GM12872 (cell line): ENCODE measurements at regions not wholly inside any gene's neighbourhood (a gene's known extent, or its start where the extent isn't known, plus 50 kb on each side); places are given as distances from the start of the nearest gene placed in this dataset.

Experiments
- TF ChIP-seq, protein P1 (sequence below): IDR thresholded peaks from 3 replicates; pipeline ENCODE4 v1.5.1; 2011; ENCODE audit warnings: low read depth, mild to moderate bottlenecking, low read length, moderate library complexity; ENCODE audit not compliant: insufficient read depth

- TF ChIP-seq, protein P1, sequence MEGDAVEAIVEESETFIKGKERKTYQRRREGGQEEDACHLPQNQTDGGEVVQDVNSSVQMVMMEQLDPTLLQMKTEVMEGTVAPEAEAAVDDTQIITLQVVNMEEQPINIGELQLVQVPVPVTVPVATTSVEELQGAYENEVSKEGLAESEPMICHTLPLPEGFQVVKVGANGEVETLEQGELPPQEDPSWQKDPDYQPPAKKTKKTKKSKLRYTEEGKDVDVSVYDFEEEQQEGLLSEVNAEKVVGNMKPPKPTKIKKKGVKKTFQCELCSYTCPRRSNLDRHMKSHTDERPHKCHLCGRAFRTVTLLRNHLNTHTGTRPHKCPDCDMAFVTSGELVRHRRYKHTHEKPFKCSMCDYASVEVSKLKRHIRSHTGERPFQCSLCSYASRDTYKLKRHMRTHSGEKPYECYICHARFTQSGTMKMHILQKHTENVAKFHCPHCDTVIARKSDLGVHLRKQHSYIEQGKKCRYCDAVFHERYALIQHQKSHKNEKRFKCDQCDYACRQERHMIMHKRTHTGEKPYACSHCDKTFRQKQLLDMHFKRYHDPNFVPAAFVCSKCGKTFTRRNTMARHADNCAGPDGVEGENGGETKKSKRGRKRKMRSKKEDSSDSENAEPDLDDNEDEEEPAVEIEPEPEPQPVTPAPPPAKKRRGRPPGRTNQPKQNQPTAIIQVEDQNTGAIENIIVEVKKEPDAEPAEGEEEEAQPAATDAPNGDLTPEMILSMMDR: no peak
Observed at GRCh38 chr15:59894835-59895234, 109.3 kb upstream of the FOXB1 start.

DNA sequence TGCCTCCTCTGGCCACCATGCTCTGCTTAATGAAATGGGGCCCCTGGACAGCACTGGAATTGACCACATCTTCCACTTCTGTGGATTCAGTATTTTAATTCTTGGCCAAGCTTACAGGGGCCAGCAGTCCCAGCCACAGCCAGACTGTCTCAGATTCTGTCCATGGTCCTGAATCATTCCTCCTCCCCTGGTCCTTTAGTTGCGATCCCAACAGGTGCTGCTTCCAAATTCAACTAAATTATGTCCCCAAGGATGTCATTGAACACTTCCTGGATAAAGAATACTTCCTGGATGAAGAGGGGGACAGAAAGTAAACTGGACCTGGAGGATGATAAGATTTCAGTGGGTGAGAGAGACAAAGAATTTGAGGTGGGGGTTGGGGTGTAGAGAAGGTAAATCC lies 111.1 kb upstream of the FOXB1 start:
- TF ChIP-seq, protein P1: no peak

- TF ChIP-seq, protein P1: no peak
Observed at GRCh38 chr15:59887211-59887610, 116.9 kb upstream of the FOXB1 start.

DNA sequence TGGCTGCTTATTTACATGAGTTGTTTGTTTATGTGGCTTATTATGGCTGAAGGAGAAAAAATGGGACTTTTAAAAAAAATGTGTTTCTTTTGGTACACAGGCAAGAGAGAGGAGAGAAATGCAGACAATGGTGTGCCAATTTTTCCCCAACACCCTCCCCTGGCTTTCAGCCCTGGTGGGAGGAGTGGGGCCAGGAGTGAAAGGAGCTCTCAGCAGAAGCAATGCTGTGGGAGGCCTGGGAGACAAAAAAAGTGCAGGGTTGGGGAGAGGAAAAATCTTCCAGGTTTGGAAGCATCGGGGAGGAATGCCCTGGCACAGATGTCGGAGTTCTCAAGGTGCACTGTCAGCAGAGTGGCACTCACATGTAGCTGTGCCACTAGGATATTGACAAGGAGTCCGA lies 117.7 kb upstream of the FOXB1 start:
- TF ChIP-seq, protein P1: no peak

DNA sequence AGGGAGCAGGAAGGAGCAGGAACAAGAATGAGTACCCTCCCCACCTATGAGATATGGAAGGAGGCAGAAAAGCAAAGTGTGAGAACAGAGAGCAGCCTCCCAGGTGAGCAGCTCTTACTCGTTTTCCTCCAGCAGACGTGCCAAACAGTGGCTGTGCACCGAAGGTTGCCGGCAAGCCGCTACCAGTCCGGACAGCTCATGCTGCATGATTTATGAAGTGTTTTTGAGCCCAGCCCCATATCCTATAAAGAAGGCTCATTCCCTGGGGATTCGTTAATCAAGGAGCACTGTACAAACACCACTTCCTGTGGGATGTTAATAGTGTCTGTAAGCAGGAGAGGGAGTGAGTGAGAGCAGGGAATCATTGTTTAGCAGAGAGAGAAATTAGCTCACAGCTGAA lies 118.3 kb upstream of the FOXB1 start:
- TF ChIP-seq, protein P1: no peak

GRCh38 chr15:59879506-59880265 lies 124.4 kb upstream of the FOXB1 start:
- TF ChIP-seq, protein P1: no peak

DNA sequence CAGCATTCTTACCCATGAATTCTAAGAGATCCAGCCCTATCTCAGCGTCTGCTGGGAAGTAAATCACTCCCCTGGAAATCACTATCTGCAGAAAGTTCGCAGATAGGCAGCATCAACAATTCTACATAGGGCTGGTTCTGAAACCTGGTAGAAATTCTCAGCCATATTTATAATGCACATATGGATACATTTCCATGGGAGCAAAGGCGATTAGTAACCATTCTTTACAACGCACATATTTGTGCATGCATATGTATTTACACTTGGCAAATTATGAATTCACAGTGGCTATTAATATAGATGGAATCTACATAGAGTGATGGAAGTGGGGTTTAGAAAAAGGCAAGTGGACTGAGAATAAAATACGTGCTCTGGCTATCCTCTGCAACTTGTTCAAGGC lies 128.0 kb upstream of the FOXB1 start:
- TF ChIP-seq, protein P1: no peak
